ENCODE measurements at regions not wholly inside any gene's neighbourhood (a gene's known extent, or its start where the extent isn't known, plus 50 kb on each side); places are given as distances from the start of the nearest gene placed in this dataset.
A peak's percentile ranks its signal among the peaks of the same experiment; 100 is the strongest.

GRCh38 chr5:9920697-9921096 is 290.5 kb upstream of the TAS2R1 start:
- no peak for DNase-seq (ENCODE audit: low spot score)
- Mint-ChIP-seq H3K27me3 (ENCODE audit: insufficient read depth, low read depth) (no peaks in the 10 kb centered on the region), H3K27ac (no peak overlapping the region), H3K9me3 (peaks cover 14% of the 10 kb centered on the region), H3K36me3 (peaks cover 3% of the 10 kb centered on the region), H3K4me3 (no peak overlapping the region), H3K4me1 (peaks cover 6% of the 10 kb centered on the region)
- TF ChIP-seq EZH2 (IDR thresholded peaks at IDR 0.05) (no peak), EZH2phosphoT487 (IDR thresholded peaks at IDR 0.05) (no peak)
- TF ChIP-seq, protein P1, sequence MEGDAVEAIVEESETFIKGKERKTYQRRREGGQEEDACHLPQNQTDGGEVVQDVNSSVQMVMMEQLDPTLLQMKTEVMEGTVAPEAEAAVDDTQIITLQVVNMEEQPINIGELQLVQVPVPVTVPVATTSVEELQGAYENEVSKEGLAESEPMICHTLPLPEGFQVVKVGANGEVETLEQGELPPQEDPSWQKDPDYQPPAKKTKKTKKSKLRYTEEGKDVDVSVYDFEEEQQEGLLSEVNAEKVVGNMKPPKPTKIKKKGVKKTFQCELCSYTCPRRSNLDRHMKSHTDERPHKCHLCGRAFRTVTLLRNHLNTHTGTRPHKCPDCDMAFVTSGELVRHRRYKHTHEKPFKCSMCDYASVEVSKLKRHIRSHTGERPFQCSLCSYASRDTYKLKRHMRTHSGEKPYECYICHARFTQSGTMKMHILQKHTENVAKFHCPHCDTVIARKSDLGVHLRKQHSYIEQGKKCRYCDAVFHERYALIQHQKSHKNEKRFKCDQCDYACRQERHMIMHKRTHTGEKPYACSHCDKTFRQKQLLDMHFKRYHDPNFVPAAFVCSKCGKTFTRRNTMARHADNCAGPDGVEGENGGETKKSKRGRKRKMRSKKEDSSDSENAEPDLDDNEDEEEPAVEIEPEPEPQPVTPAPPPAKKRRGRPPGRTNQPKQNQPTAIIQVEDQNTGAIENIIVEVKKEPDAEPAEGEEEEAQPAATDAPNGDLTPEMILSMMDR (IDR thresholded peaks at IDR 0.05) = no peak
- no peaks in the 10 kb centered on the region for H3K79me2 ChIP-seq (ENCODE audit: low read depth)
- H3K9me3 ChIP-seq (ENCODE audit: low read depth) = no peaks in the 10 kb centered on the region
- no peak overlapping the region for H2AFZ ChIP-seq (replicated peaks)
- no peaks in the 10 kb centered on the region for H3K4me1 ChIP-seq
- H3K4me3 ChIP-seq = no peak overlapping the region
- H3K27ac ChIP-seq = no peak overlapping the region
- no peaks in the 10 kb centered on the region for H4K20me1 ChIP-seq (ENCODE audit: low read depth)
- H3K4me2 ChIP-seq = no peak overlapping the region
- no peaks in the 10 kb centered on the region for H3K27me3 ChIP-seq
- no peak overlapping the region for H3K9ac ChIP-seq
- H3K36me3 ChIP-seq = no peaks in the 10 kb centered on the region
- no peaks in the 10 kb centered on the region for H3F3A ChIP-seq (ENCODE audit: low read depth)

GRCh38 chr5:9919306-9920030 is 289.3 kb upstream of the TAS2R1 start:
- H3K36me3 ChIP-seq = no peaks in the 10 kb centered on the region
- H3K27me3 Mint-ChIP-seq (ENCODE audit: insufficient read depth, low read depth) = no peaks in the 10 kb centered on the region
- H3F3A ChIP-seq (ENCODE audit: low read depth) = no peaks in the 10 kb centered on the region
- H3K4me1 ChIP-seq = no peaks in the 10 kb centered on the region
- H3K4me3 ChIP-seq = no peak overlapping the region
- TF ChIP-seq EZH2phosphoT487 (IDR thresholded peaks at IDR 0.05) (no peak), EZH2 (IDR thresholded peaks at IDR 0.05) (no peak)
- TF ChIP-seq, protein P1 (IDR thresholded peaks at IDR 0.05) = no peak
- no peak overlapping the region for H3K9ac ChIP-seq
- DNase-seq (ENCODE audit: low spot score) = no peak
- H3K27ac Mint-ChIP-seq = no peak overlapping the region
- no peak overlapping the region for H3K4me3 Mint-ChIP-seq
- no peaks in the 10 kb centered on the region for H3K27me3 ChIP-seq
- no peaks in the 10 kb centered on the region for H3K9me3 ChIP-seq (ENCODE audit: low read depth)
- no peak overlapping the region for H3K4me2 ChIP-seq
- H3K36me3 Mint-ChIP-seq = peaks cover 3% of the 10 kb centered on the region
- H3K4me1 Mint-ChIP-seq = peaks cover under 1% of the 10 kb centered on the region
- no peak overlapping the region for H3K27ac ChIP-seq
- H3K9me3 Mint-ChIP-seq = peaks cover 9% of the 10 kb centered on the region
- peak overlapping the region; percentile 17 for H2AFZ ChIP-seq (replicated peaks)
- H4K20me1 ChIP-seq (ENCODE audit: low read depth) = no peaks in the 10 kb centered on the region
- no peaks in the 10 kb centered on the region for H3K79me2 ChIP-seq (ENCODE audit: low read depth)

DNA sequence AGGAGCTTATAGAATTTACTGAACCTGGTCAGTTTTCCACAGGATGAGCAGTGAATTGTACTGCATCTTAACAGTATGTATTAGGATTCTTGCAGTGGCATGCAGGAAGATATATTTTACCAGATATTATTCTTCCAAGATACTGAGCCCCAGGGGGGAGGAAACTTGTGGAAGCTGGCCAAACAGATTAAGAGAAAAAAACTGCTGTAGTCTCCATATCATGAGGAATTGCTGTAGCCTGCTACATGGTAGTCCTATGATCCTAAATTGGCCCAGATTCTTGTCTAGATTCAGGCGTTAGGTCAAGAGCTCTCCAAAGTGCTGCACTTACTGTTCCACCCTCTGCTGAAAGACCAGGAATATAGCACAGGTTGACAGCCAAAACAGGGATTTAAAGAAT is 275.5 kb upstream of the TAS2R1 start:
- Histone ChIP-seq H3K4me3 (no peak overlapping the region), H3K4me2 (no peak overlapping the region), H4K20me1 (ENCODE audit: low read depth) (no peaks in the 10 kb centered on the region), H3K9ac (no peak overlapping the region), H3K9me3 (ENCODE audit: low read depth) (no peaks in the 10 kb centered on the region), H3K79me2 (ENCODE audit: low read depth) (no peaks in the 10 kb centered on the region), H2AFZ (replicated peaks) (no peak overlapping the region), H3K27ac (no peak overlapping the region), H3K36me3 (no peaks in the 10 kb centered on the region), H3F3A (ENCODE audit: low read depth) (no peaks in the 10 kb centered on the region), H3K27me3 (no peaks in the 10 kb centered on the region), H3K4me1 (no peaks in the 10 kb centered on the region)
- TF ChIP-seq, protein P1 (IDR thresholded peaks at IDR 0.05) = no peak
- TF ChIP-seq EZH2phosphoT487 (IDR thresholded peaks at IDR 0.05) = no peak
- peaks cover 9% of the 10 kb centered on the region for H3K9me3 Mint-ChIP-seq
- H3K4me1 Mint-ChIP-seq = peaks cover 2% of the 10 kb centered on the region
- no peak overlapping the region for H3K4me3 Mint-ChIP-seq
- no peaks in the 10 kb centered on the region for H3K27me3 Mint-ChIP-seq (ENCODE audit: insufficient read depth, low read depth)
- no peak for DNase-seq (ENCODE audit: low spot score)
- H3K36me3 Mint-ChIP-seq = no peaks in the 10 kb centered on the region
- no peak overlapping the region for H3K27ac Mint-ChIP-seq

Measured in neural progenitor cell (in vitro differentiated cells).